NCI-H2029 (cell line): ENCODE measurements at regions not wholly inside any gene's neighbourhood (a gene's known extent, or its start where the extent isn't known, plus 50 kb on each side); places are given as distances from the start of the nearest gene placed in this dataset.

Experiments
- DNase-seq: peaks from one replicate; lab custom pipeline; 2025; lab: John Stamatoyannopoulos, UW

DNA sequence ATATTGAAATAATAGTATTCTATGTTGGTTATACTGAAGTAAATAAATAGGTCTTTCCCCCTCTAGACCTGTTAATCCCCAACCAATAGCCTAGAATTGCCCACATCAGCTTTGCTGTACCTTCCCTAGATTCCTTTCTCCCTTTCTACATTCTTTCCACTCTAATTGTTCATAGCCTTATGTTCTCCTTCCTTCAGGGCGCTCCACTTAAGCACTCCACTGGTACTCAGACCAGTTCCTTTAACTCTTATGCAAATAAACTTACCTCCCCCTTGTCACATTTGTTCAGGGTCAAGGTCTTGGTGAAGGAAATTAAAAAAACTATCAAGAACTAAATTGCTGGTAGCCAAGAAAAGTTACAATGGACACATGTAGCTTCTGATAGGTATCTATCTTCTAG is 294.8 kb downstream of the UTP18 start:
- no peak for DNase-seq

DNA sequence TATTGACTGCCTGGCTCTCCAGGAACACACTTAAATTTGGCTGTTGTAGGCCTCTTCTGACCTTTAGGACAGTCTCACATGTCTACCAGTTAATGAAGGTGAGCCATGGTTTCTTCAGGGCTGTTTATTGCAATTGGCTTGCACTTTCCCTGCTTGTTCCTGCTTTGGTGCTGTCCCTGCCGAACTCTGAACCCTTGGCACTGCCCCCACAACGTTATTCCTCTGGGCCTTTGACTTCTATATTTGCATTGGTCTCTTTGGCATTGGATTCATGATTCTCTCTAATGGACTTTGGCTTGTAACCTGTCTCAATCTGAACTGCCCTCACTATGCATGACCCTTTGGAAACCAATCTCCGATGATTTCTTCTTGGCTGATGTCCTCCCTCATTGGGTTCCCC is 299.4 kb downstream of the UTP18 start:
- no peak for DNase-seq

DNA sequence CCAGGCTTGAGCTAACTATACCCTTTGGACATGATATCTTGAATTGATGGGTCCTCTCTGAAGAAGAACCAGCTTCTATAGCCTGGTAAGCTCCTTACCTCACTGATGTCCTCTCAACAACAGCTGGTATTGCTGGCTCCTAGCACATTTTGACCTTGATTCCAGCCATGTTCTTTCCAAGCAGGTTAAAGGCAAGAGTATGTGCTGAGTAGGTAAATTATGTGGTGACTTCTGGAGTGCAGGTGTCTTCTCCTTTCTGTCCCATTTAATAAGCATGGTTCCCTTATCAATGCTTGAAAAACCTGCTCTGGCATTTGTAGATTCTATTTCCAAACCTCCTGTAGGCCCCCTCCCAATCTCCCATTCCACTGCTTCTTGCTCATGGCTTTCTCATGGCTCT is 300.1 kb downstream of the UTP18 start:
- no peak for DNase-seq

DNA sequence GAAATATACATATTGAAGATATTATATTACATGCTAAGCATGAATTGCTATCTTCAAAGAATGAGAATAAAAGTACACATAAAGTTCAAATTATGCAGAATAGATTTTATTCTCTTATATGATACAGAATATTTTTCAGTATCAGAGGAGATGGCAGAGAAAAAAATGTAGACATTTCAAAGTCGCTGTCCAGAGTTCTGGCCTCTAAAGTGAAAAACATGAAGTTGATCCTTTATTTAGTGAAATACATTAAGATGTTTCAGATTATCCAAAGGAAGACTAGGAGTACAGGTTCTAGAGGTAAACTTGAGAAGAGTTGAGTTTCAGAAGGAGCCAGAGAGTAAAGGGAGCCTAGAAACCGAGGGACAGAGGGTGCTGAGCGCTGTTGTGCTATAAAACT is 303.6 kb downstream of the UTP18 start:
- no peak for DNase-seq

DNA sequence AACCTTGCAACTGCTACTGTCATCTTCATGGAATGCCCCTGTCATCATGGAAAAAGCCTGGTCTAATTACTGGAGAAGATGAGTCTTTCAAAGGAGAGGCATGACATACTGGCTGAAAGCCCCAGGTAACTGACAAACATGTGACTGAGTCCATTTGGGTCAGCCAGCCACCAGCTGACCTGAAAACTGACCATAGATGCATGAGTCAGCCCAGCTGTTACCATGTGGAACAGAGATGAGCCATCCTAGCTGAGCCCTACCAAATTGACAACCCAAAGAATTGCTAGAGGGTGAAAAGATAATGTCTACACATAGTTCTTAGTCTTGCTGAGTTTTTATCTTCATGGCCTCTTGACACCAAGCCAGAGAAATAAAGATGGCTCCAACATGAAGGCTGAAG is 311.8 kb downstream of the UTP18 start:
- DNase-seq, result no peak
